HG02938 (cell line): ENCODE measurements at regions not wholly inside any gene's neighbourhood (a gene's known extent, or its start where the extent isn't known, plus 50 kb on each side); places are given as distances from the start of the nearest gene placed in this dataset.
"Not testable (repeated sequence)": the region's sequence is repeated elsewhere in the genome, so short reads cannot be mapped to it uniquely, and the experiment has no call there.

ENCODE experiments used
- ATAC-seq: cut with Tn5 transposase; IDR thresholded peaks from one replicate; pipeline ENCODE4 v1.9.1; 2021; ENCODE audit warnings: mild to moderate bottlenecking, moderate library complexity; ENCODE audit not compliant: unreplicated experiment

DNA sequence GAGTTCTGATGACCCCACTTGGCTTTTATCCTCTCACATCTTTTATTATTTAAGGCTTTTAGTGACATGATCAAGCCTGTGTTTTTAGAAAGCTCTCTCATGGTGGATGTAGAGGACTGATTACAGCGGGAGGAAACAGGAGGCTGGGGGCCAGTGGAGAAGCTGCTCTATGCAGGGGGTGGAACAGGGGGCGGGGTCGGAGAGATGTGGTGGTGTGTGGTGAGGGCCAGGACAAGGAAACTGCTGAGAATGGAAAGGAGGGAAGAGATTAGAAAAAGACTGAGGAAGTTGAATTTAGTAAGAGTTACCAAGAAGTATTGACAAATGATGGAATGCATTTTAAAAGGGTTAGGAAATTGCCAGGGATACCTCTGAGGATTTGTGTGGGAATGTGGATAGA lies 292.2 kb downstream of the ZIC3 start:
- no peak for ATAC-seq

DNA sequence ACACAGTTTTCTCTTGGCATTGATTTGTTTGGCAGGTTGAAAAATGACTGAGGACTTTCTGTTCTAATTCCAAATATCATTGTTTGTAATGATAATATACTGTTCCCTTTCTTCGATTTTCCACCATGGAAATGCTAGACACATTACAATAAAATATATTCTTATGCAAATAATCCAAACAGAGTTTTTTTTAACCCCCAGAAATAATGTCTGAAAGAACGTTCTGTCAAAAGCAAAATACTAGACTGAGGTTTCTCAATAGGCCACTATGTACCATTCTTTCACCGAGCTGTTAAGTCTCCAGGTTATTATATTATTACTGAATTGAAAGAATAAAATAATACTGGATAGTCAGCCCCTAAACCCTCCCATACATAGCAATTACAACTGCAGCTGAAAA lies 312.5 kb downstream of the ZIC3 start:
- ATAC-seq = no peak

DNA sequence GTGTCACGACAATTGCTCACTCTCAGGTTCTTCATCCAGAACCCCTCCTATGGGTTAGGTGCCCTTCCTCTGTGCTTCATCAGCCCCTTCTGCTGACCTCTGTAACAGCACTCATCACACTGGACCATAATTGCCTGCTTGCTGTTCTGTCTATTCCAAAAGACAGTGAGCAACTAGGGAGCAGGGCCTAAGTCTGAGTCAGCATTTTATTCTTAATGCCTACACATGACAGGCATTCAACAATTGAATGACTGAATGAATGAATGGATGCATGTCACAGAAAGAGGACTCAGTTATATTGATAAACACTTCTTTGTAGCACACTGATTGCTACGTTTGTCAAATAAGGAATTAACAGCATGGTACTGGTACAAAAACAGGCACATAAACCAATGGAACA lies 317.0 kb downstream of the ZIC3 start:
- ATAC-seq = no peak

DNA sequence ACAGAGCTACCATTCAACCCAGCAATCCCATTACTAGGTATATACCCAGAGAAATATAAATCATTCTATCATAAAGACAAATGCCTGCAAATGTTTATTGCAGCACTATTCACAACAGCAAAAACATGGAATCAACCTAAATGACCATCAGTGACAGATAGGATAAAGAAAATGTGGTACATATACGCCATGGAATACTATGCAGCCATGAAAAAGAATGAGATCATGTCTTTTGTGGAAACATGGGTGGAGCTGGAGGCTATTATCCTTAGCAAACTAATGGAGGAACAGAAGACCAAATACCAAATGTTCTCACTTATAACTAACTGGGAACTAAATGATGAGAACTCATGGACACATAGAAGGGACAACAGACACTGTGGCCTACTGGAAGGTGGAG lies 318.9 kb downstream of the ZIC3 start:
- ATAC-seq = not testable (repeated sequence)

DNA sequence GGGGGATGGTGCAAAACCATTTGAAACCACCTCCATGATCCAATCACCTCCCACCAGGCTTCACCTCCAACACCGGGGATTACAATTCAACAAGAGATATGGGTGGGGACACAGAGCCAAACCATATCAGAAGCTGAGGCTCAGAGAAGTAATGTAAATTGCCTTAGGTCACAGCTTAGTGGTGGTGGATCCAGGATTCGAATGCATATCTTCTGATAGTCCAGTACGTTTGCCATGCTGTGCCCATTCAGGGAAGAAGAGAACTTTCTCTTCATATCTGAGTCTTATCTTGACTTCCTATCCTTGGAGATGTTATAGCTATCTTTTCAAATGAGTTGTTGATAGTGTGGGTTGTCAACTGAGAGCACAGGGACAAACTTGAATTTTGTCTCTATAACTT lies 325.5 kb downstream of the ZIC3 start:
- ATAC-seq = no peak

DNA sequence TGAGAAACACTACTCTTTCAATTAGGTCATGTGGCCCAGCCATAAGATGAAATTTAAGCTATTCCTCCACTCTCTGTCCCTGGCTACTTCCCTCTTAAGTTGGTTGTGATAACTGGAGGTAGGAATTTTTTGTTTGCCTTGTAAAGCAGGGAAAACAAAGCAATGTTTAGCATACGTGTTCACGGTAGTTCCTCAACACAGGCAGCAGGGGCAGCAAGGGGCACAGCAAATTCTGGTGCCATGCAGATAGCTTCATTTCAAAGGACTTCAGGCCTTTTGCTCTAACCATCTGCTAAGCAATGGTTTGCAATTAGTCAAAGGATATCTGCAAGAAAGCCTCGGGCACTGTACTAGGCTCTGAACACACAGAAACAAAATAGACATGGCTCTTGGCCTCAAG lies 330.2 kb downstream of the ZIC3 start:
- no peak for ATAC-seq

DNA sequence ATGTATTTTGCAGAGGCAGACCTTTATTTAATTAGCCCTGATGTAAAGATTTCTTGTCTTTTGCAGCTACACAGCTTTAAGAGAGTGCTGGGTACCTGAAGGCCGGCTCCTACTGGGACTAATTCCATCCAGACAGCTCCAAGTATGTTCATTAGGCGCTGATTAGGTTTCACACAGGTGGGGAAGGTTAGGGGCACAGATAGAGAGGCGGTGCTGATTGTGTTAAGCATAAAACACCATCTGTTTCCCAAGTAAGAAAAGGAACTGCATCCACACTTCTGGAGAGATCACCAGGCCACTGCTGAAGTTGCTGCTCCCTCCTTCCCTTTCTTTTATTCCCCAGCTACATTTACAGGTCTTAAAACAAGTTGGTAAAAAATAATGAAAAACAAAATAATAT lies 349.5 kb downstream of the ZIC3 start:
- ATAC-seq = no peak

DNA sequence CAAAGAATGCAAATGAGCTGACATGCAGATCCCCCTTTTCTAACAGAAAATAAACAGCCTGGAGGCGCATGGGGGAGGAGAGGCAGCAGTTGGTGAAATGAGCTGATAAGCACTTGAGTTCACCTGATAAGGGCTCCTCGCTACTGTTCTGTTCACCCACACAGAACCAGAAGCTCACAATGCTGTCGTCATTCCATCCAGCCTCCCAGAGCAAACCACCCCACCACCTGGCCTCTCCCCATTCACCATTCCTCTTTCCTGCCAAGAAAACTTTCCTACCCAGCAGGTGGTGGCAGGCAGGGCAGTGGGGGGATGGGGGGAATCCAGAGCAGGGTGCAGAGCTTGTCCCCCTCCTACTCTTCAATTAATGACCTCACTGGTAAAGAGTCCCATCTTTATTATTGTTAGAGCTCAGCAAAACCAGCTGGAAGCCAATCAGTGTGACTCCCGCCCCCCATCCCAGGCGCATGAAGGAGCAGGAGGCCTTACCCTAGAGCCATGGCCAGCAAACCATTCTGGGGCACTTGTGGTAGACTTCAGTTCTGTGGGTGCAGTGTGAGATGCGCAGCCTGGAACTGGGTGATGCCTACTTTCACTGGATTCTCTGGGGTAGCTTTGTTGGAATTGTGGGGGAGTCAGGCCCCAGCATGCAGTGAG lies 350.3 kb downstream of the ZIC3 start:
- no peak for ATAC-seq

DNA sequence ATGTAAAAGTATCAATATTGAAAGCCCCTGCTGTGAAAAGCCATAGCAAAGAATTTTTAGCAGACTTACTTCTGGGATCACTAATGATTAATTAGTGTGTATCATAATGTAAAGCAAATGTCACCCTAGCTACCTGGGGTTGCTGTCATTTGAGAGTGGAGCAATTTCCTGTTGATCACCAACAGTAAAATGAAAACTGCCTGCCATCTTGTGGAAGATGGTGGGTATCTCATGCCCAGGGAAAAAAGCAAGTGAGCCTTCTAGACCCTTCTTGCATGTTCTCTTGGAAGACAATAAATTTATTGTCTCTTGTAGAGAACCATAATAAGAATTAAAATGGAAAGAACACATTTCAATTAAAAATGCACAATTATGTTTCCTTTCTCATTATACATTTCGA lies 360.2 kb downstream of the ZIC3 start:
- ATAC-seq = no peak

DNA sequence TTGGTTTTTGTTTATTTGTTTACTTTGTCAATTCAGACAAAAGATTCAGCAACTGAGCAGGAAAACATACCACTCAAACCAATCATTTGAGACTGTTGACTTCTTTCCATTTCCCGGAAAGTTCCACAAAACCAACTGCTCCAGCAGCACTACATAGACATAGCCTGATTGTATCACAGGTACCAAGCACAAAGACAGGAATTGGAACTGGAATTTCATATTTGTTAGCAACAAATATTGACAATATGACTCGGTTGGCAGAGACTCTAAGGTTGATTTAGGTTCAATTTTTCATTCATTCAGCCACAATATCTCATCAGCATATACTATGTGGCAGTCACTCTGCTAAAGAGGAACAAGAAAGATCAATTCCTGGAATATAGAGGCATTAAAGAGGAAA lies 364.0 kb downstream of the ZIC3 start:
- no peak for ATAC-seq

DNA sequence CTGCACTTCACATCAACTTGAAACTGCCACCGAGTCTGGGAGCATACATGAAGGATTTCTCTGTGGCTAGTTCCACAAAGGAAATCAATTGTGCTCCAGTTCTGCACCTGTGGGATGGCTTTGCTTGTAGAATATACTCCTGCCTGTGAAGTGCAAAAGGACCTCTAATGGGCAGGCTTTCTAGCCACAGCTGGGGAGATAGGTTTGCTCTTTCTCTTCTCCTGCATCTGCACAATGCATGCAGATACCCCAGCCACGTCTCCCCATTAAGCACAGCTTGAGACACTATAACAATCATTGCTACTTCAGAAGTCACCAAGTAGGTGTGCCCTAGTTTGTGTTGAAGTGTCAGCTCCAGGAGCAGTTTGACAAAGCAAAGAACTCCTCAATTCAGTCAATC lies 364.6 kb downstream of the ZIC3 start:
- no peak for ATAC-seq

DNA sequence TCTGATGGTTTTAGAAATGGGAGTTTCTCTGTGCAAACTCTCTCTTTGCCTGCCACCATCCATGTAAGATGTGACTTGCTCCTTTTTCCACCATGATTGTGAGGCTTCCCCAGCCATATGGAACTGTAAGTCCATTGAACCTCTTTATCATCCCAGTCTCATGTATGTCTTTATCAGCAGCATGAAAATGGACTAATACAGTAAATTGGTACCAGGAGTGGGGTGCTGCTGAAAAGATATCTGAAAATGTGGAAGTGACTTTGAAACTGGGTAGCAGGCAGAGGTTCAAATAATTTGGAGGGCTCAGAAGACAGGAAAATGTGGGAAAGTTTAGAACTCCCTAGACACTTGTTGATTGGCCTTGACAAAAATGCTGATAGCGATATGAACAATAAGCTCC lies 368.3 kb downstream of the ZIC3 start:
- not testable (repeated sequence) for ATAC-seq

DNA sequence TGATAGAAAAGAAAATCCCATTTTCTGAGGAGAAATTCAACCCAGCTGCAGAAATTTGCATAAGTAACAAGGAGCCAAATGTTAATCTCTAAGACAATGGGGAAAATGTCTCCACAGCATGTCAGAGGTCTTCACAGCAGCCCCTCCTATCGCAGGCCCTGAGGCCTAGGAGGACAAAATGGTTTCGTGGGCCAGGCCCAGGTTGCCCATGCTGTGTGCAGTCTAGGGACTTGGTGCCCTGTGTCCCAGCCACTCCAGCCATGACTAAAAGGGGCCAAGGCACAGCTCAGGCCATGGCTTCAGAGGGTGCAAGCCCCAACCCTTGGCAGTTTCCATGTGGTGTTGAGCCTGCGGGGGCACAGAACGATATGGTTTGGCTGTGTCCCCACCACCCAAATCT lies 369.0 kb downstream of the ZIC3 start:
- not testable (repeated sequence) for ATAC-seq

DNA sequence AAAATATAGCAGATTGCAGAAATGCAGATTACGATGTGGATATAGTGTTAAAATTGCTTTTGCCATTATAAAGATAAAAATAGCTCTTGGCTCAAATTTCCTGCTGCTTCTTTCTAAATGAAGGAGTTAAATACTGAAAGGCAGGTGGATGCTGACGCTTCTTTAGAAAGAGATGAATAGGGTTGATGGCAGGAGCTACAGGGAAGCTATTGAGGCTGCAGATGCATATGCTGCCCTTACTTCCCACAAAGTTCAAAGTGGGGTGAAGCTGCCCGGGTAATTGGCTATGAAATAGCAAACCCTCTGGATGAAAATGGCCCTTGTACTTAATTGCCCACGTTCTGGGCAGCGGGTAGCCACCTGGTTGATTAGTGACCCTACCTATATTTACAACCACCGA lies 379.5 kb downstream of the ZIC3 start:
- no peak for ATAC-seq

DNA sequence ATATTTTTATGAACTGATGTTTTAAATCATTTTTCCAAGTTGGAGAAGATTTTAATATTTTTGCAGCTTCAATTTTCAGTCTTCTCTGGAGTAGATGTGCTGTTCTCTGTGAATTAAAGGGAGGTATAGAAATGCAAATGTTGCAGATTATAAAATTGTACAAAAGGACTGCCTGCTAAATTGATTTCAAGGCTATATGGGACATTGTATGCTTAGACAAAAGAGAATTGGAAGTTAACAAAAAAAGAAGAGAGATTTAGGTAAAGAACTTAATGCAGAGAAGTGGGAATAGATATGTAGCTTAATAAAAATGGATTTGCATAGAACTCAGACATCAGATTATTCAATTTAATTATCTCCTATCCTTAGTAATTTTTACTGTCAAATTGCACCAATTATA lies 403.3 kb downstream of the ZIC3 start:
- no peak for ATAC-seq

DNA sequence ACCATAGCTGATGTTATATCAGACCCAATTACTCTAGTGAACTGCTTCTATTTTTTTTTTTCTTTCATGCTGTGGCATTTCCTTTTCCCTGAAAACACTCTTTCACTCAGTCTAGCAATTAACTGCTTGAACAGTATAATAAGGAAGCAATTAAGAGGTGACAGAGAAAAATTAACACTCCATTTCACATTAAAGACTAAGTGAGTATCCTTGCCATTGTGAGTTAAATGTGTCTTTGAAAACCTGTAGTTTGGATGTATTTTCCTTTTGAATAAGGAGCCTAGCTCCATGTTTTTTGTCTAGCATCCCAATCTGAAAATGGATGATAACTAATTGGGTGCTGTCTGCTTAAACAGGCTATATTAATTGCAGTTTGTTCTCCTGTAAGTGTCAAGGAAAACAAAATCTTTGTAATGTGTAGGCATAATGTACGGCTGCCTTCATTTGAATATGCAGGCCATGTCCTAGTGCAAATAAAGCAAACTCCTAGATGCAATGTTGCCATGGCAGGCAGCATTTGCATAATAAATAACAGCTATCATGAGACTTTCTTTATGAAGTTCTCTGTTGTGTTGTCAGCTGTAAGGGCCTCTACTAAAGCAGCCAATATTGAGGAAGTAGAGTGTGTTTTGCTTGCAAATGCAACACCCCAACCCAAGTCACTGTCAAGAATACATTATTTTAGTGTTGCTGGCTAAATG lies 416.7 kb downstream of the ZIC3 start:
- no peak for ATAC-seq

DNA sequence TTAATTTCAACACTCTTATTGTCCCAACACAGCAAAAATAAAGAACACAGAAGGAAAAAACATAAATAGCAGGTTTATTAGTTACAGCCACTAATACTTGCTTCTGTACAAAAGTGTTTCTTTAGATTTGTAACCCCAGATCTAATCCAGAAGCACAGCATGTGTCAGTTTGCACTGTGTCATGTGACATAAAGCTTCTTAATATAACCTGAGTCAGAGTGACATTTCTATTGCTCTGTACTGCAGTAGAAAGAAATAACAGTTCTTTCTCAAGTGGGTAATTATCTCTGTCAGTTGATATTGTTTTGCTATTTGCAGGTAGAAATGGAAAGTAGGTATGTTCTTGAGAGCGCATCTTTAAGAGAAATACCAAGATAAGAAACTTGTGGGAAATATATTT lies 422.5 kb downstream of the ZIC3 start:
- no peak for ATAC-seq

DNA sequence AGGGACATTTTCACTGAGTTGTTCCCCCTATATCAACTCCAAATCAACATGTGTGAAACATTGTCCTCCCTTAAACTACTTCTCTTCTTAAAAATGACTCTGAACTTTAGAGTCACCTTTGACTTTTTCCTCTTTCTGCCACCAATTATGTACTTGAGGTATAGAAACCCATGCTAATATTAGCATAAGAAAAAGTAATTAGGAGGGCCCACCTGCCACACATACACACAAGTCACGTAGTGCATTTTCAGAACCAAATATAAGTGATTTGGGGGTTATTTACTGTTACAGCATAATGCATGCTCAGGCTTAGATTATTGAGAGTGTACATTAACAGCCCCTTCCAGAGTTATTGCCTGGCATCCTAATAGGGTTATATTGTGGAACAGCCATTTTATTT lies 432.7 kb downstream of the ZIC3 start:
- ATAC-seq = no peak

DNA sequence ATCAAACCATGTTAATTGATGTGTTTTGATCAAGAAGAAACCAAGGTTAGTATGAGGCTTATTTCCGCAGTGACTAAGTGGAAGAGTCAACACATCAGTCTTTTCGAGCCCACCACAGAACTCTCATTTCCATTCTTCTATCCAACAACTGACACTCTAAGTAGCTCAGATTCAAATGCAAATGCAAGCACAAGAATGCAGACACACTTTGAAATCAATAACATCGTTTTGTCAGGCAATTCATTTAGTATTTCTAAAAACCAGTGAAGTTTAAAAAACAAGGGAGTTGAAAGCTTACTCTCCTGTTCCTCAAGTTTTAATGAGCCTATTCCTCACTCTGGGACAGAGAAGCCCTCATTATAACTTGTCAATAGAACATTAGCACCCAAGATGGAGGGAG lies 433.1 kb downstream of the ZIC3 start:
- no peak for ATAC-seq

DNA sequence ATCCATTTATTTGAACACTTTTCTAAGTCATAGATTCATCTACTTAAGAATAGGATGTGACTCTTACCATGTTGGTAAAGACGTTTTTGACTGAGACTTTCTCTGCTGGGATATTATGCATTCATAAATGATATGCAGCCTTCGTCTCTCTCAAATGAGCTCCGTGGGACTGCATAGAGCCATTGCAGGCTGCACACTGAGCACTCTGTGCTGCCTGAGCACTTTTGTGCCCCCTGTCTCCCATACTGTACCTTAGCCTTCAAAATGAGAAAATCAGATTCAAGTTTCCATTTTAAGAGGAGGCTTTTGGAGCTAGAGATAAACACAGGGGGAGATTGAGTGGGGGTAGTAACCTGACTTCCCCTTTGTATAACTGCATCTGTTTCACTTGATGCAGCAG lies 433.6 kb downstream of the ZIC3 start:
- ATAC-seq = no peak

DNA sequence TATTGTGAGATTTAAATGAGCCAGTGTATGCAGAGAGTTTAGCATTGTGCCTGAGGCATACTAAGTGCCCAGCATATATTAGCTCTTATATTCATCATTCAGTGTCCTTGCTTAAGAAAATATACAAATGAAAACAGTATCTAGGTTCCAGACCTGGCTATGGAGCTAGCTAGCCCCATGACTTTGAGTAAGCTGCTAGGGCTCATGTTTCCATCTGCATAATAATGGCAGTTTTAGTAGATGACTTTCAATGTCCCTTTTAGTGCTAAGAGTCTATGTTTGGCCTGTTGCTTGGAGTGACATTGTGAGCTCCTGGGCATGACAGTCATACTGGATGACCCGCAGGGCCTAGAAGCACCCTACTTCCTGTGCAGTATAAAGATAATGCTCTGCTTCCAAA lies 435.3 kb downstream of the ZIC3 start:
- ATAC-seq = no peak

DNA sequence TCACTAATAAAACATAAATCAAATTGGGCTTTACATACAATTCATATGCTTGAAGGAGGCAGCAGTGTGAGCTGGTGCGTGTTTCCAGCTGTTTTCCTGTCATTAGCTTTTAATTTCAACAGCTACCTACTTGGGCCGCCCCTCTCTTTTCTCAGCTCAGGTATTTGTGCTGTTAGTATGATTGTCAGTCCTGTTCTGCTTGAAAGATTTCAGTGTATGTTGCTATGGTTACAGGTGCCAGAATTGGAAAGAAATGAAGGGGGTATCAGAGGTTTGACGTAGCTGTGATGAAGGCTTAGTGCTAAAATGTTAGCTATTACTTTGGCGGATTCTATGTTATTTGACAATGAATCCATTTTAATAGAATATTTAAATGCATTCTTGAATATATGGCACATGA lies 440.3 kb downstream of the ZIC3 start:
- no peak for ATAC-seq

DNA sequence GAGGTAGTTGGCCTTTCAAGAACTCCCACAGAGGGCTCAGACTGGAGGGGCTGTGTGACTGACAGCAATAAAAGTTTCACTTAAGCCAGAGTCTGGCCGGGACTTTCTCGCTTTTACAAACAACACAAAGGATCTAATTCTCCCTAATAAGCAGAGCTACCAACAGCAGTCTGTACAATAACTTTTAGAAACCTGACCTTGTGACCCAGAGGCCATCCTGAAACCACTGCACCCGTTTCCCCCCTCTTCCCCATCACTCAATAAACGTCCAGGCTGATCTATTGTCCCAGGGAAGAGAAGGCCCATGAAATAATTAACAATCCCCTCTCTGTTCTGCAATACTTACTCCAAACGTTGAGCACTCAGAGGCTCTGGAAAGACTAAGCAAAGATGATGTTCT lies 442.4 kb downstream of the ZIC3 start:
- no peak for ATAC-seq
